ENCODE measurements at regions not wholly inside any gene's neighbourhood (a gene's known extent, or its start where the extent isn't known, plus 50 kb on each side); places are given as distances from the start of the nearest gene placed in this dataset.

DNA sequence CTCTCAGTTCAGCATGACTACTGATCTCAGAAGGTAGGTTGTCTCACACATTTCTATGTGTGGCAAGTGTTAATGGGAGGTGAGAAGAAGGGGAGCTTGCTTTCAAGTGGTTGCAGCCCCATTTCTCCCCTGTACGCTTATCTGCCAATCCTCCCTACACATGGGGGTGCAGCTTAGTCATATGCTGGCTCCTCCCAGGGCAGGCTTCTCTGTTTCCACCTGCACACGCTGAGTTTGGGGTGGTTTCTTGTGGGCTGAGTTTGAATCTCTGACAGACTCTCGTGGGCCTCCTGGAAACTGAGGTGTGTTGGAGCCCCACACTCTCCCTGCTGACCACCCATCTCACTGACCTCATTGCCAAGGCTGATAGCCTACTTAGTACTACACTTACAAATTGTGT, 435.8 kb upstream of the MTPN start:
- ATAC-seq = no peak
- H3K4me3 ChIP-seq = no peak overlapping the region
- no peak for TF ChIP-seq CTCF (IDR thresholded peaks at IDR 0.05)

GRCh38 chr7:136405931-136406777, 429.0 kb upstream of the MTPN start:
- ATAC-seq = peak; percentile 73
- DNase-seq = peak in 1 of 3 donors; percentile 28
- no peak overlapping the region for H3K4me3 ChIP-seq
- peak; percentile 35 for TF ChIP-seq CTCF (IDR thresholded peaks at IDR 0.05)
- intact Hi-C loops (cut with DNase I, micrococcal nuclease) = no loop called here
- H3K9me3 ChIP-seq = no peaks in the 10 kb centered on the region
- H3K36me3 ChIP-seq (ENCODE audit: low read depth) = no peaks in the 10 kb centered on the region
- H3K4me1 ChIP-seq (ENCODE audit: low read depth) = no peaks in the 10 kb centered on the region

More for the DNA sequence above, 435.8 kb upstream of the MTPN start:
- DNase-seq = no peak
- intact Hi-C loops (cut with DNase I, micrococcal nuclease) = no loop called here
- H3K4me1 ChIP-seq (ENCODE audit: low read depth) = no peaks in the 10 kb centered on the region
- H3K36me3 ChIP-seq (ENCODE audit: low read depth) = no peaks in the 10 kb centered on the region
- H3K9me3 ChIP-seq = no peaks in the 10 kb centered on the region

GRCh38 chr7:136403591-136403990, 426.4 kb upstream of the MTPN start:
- intact Hi-C loops (cut with DNase I, micrococcal nuclease) = no loop called here
- Histone ChIP-seq H3K36me3 (ENCODE audit: low read depth) (no peaks in the 10 kb centered on the region), H3K4me1 (ENCODE audit: low read depth) (no peaks in the 10 kb centered on the region), H3K4me3 (no peak overlapping the region), H3K9me3 (no peaks in the 10 kb centered on the region)
- DNase-seq = no peak
- ATAC-seq = no peak
- no peak for TF ChIP-seq CTCF (IDR thresholded peaks at IDR 0.05)

DNA sequence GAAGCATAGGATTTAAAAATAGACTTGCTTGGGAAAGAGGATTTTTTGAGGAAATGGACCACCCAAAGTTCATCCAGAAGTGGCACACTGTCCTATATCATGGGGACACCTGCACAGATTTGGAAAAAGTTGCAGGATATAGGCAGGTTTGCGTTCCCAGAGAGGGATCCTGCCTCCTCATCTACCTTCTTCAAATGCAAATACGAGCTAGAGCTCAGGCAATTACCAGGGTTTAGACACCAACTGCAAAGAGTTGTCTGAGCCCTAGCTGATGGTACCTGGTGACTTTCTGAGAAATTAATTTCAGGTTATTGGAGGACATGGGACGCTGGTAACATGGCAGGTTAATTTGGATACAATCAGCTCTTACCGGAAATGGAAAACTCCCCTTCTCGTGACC, 423.7 kb upstream of the MTPN start:
- Histone ChIP-seq H3K9me3 (no peaks in the 10 kb centered on the region), H3K4me1 (ENCODE audit: low read depth) (no peaks in the 10 kb centered on the region), H3K36me3 (ENCODE audit: low read depth) (no peaks in the 10 kb centered on the region), H3K4me3 (no peak overlapping the region)
- no peak for DNase-seq
- no peak for TF ChIP-seq CTCF (IDR thresholded peaks at IDR 0.05)
- ATAC-seq = no peak
- intact Hi-C loops (cut with DNase I, micrococcal nuclease) = no loop called here

- no peak for ATAC-seq
These were observed 422.2 kb upstream of the MTPN start for GRCh38 chr7:136399385-136399784.

More at GRCh38 chr7:136399385-136399784, 422.2 kb upstream of the MTPN start:
- intact Hi-C loops (cut with DNase I, micrococcal nuclease) = no loop called here
- Histone ChIP-seq H3K36me3 (ENCODE audit: low read depth) (no peaks in the 10 kb centered on the region), H3K4me3 (no peak overlapping the region), H3K9me3 (no peaks in the 10 kb centered on the region), H3K4me1 (ENCODE audit: low read depth) (no peaks in the 10 kb centered on the region)
- TF ChIP-seq CTCF (IDR thresholded peaks at IDR 0.05) = no peak
- DNase-seq = no peak

Measured in mucosa of descending colon (tissue), 3 donors.